Karpas-422 (cell line): ENCODE measurements at regions not wholly inside any gene's neighbourhood (a gene's known extent, or its start where the extent isn't known, plus 50 kb on each side); places are given as distances from the start of the nearest gene placed in this dataset.

Experiments
- DNase-seq: peaks from one replicate; pipeline ENCODE4 v3.0.0-alpha.2; 2015
- H2AFZ ChIP-seq: fragments of 200-600 bp; sonication (generic); 2 replicates; pipeline ENCODE4 v1.6.1; 2014; ENCODE audit warnings: antibody characterized with exemption, low read length, mixed read lengths
- H3K27ac ChIP-seq: fragments of 200-600 bp; sonication (generic); 2 replicates; pipeline ENCODE4 v1.5.1; 2014; ENCODE audit warnings: mild to moderate bottlenecking, low read length, moderate library complexity
- H3K27me3 ChIP-seq: fragments of 200-600 bp; sonication (generic); 2 replicates; pipeline ENCODE4 v1.6.1; 2014; ENCODE audit warnings: low read length, mixed read lengths
- H3K36me3 ChIP-seq: fragments of 200-600 bp; sonication (generic); 2 replicates; pipeline ENCODE4 v1.6.1; 2014; ENCODE audit warnings: low read length, mixed read lengths; ENCODE audit not compliant: insufficient read depth
- H3K4me1 ChIP-seq: fragments of 200-600 bp; sonication (generic); 2 replicates; pipeline ENCODE4 v1.6.1; 2014; ENCODE audit warnings: mild to moderate bottlenecking, low read length, mixed read lengths
- H3K4me2 ChIP-seq: fragments of 200-600 bp; sonication (generic); 2 replicates; pipeline ENCODE4 v1.6.1; 2014; ENCODE audit warnings: low read length, low read depth, mild to moderate bottlenecking; ENCODE audit not compliant: poor library complexity, severe bottlenecking
- H3K4me3 ChIP-seq: fragments of 200-600 bp; sonication (generic); 2 replicates; pipeline ENCODE4 v1.5.1; 2014; ENCODE audit warnings: mild to moderate bottlenecking, antibody characterized with exemption, low read length, mixed read lengths
- H3K79me2 ChIP-seq: fragments of 200-600 bp; sonication (generic); 2 replicates; pipeline ENCODE4 v1.6.1; 2014; ENCODE audit warnings: mild to moderate bottlenecking, low read length, mixed read lengths
- H3K9ac ChIP-seq: fragments of 200-600 bp; sonication (generic); 2 replicates; pipeline ENCODE4 v1.6.0; 2014; ENCODE audit warnings: low read length
- H3K9me2 ChIP-seq: fragments of 200-600 bp; sonication (generic), shearing (Covaris generic); replicated peaks from 2 replicates; pipeline ENCODE4 v1.6.0; 2014; ENCODE audit warnings: mild to moderate bottlenecking, low read length, moderate library complexity; ENCODE audit not compliant: insufficient read depth
- H3K9me3 ChIP-seq: fragments of 300-700, 200-600 bp; sonication (generic); 2 replicates; pipeline ENCODE4 v1.6.1; 2014; ENCODE audit warnings: low read length, mixed read lengths
- H4K20me1 ChIP-seq: fragments of 200-600 bp; sonication (generic); 2 replicates; pipeline ENCODE4 v1.6.1; 2014; ENCODE audit warnings: mild to moderate bottlenecking, antibody characterized with exemption, low read length, low read depth; ENCODE audit not compliant: insufficient read depth

- no peak overlapping the region for H3K27ac ChIP-seq
- no peaks in the 10 kb centered on the region for H3K27me3 ChIP-seq
- no peaks in the 10 kb centered on the region for H3K9me2 ChIP-seq
- no peaks in the 10 kb centered on the region for H3K36me3 ChIP-seq
- H3K79me2 ChIP-seq: no peaks in the 10 kb centered on the region
- no peak for DNase-seq
- H2AFZ ChIP-seq: no peak overlapping the region
- H3K9ac ChIP-seq: no peak overlapping the region
- H3K9me3 ChIP-seq: no peaks in the 10 kb centered on the region
- no peaks in the 10 kb centered on the region for H4K20me1 ChIP-seq
- H3K4me1 ChIP-seq: no peaks in the 10 kb centered on the region
- no peak overlapping the region for H3K4me3 ChIP-seq
- H3K4me2 ChIP-seq: no peak overlapping the region
Measured at GRCh38 chr20:22414305-22414742, 170.0 kb downstream of the FOXA2 start.

- no peaks in the 10 kb centered on the region for H3K9me2 ChIP-seq
- no peaks in the 10 kb centered on the region for H3K9me3 ChIP-seq
- no peak overlapping the region for H3K27ac ChIP-seq
- H3K36me3 ChIP-seq: no peaks in the 10 kb centered on the region
- H3K4me1 ChIP-seq: no peaks in the 10 kb centered on the region
- H3K4me2 ChIP-seq: no peak overlapping the region
- no peaks in the 10 kb centered on the region for H3K79me2 ChIP-seq
- no peaks in the 10 kb centered on the region for H4K20me1 ChIP-seq
- H3K27me3 ChIP-seq: no peaks in the 10 kb centered on the region
- no peak overlapping the region for H3K9ac ChIP-seq
- DNase-seq: no peak
- H3K4me3 ChIP-seq: no peak overlapping the region
- no peak overlapping the region for H2AFZ ChIP-seq
Measured at GRCh38 chr20:22412977-22413868, 171.1 kb downstream of the FOXA2 start.

DNA sequence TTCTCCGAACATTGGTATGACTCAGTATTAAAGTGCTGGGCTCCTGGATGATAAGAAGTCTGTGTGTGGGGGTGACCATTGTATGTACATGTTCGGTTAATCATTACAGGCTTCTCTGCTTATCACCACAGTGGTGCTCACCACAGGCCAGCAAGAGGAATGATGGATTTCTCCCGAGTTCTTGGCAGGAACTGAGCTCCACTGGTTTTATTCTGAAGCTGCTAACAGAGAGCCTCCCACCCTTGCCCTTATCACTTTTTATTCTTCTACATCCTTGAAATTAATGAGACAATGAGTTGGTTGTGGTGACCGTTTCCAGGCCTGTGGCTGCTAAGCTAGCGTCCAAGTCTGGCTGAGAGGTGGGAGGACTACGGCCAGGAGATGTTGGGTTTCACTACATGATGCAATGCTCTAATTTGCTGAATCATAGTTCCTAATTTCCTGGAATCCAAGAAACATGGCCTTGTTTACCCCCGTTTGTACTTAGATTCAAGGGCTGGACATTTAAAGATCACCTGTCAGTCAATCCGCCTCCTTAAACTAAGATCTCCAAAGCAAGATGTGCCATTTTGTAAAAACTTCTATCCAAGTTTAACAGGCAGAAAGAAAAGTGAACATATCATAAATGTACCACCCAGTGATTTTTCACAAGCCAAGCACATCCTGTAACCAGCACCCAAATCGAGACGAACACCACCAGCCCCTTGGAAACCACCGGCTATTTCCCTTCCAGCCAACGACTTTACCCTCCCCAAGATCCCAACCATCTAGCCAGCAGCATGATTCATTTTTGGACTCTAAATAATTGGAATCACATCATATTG, 172.5 kb downstream of the FOXA2 start:
- Histone ChIP-seq H3K36me3 (no peaks in the 10 kb centered on the region), H4K20me1 (no peaks in the 10 kb centered on the region), H3K27ac (no peak overlapping the region), H3K9me3 (no peaks in the 10 kb centered on the region), H2AFZ (no peak overlapping the region), H3K79me2 (no peaks in the 10 kb centered on the region), H3K4me1 (no peaks in the 10 kb centered on the region), H3K9ac (no peak overlapping the region), H3K4me3 (no peak overlapping the region), H3K4me2 (no peak overlapping the region), H3K9me2 (no peaks in the 10 kb centered on the region), H3K27me3 (no peaks in the 10 kb centered on the region)
- DNase-seq: no peak

DNA sequence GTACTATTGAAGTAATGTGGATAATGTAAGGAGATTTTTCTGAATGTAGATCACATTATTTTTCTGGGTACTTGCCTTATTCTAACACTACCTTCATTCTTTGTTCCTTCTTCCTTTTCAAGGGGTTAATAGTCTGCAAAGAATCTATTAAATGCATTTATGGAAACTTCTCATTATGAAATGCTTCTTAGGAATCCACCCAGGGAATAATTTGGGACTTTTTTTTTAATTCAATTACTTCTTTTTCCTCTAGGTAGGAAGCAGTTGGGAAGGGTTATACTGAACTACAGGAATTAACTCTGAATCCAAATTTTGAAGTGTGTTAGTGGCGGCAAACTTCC, 173.1 kb downstream of the FOXA2 start:
- H4K20me1 ChIP-seq: no peaks in the 10 kb centered on the region
- no peak overlapping the region for H2AFZ ChIP-seq
- no peak overlapping the region for H3K27ac ChIP-seq
- no peaks in the 10 kb centered on the region for H3K9me3 ChIP-seq
- H3K9ac ChIP-seq: no peak overlapping the region
- no peaks in the 10 kb centered on the region for H3K9me2 ChIP-seq
- H3K79me2 ChIP-seq: no peaks in the 10 kb centered on the region
- DNase-seq: no peak
- H3K4me3 ChIP-seq: no peak overlapping the region
- no peak overlapping the region for H3K4me2 ChIP-seq
- H3K27me3 ChIP-seq: no peaks in the 10 kb centered on the region
- H3K4me1 ChIP-seq: no peaks in the 10 kb centered on the region
- no peaks in the 10 kb centered on the region for H3K36me3 ChIP-seq

- H3K9ac ChIP-seq: no peak overlapping the region
- H3K9me3 ChIP-seq: no peaks in the 10 kb centered on the region
- H4K20me1 ChIP-seq: no peaks in the 10 kb centered on the region
- no peaks in the 10 kb centered on the region for H3K79me2 ChIP-seq
- no peak for DNase-seq
- no peaks in the 10 kb centered on the region for H3K4me1 ChIP-seq
- no peak overlapping the region for H3K27ac ChIP-seq
- no peak overlapping the region for H3K4me2 ChIP-seq
- no peak overlapping the region for H2AFZ ChIP-seq
- H3K27me3 ChIP-seq: no peaks in the 10 kb centered on the region
- H3K36me3 ChIP-seq: no peaks in the 10 kb centered on the region
- H3K9me2 ChIP-seq: no peaks in the 10 kb centered on the region
- no peak overlapping the region for H3K4me3 ChIP-seq
Measured at GRCh38 chr20:22410556-22411130, 173.7 kb downstream of the FOXA2 start.

DNA sequence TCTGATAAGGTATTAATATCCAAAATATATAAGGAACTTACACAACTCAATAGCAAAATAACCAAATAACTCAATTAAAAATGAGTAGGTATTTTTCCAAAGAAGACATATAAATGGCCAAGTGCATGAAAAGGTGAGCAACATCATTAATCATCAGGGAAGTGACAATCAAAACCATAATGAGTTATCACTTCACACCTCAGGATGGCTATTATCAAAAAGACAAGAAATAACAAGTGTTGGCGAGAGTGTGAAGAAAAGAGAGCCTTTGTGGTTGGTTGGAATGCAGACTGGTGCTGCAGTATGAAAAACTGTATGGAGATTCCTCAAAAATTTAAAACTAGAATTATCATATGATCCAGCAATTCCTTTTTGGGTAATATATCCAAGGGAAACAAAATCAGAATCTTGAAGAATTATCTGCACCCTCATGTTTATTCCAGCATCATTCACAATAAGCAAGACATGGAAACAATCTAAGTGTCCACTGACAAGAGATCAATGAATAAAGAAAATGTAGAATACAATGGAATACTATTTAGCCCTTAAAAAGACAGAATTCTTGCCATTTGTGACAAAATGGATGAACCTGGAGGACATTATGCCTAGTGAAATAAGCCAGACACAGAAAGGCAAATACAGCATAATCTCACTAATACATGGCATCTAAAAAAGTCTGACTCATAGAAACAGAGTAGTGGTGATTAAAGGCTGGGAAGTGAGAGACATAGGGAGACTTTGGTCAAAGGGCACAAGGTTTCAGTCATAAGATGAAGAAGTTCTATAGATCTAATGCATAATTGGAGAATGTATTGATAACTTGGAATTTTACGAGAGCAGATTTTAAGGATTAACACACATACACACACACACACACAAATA, 175.6 kb downstream of the FOXA2 start:
- H3K9ac ChIP-seq: no peak overlapping the region
- H3K4me1 ChIP-seq: no peaks in the 10 kb centered on the region
- no peaks in the 10 kb centered on the region for H3K27me3 ChIP-seq
- no peak overlapping the region for H3K27ac ChIP-seq
- no peaks in the 10 kb centered on the region for H3K79me2 ChIP-seq
- H3K4me3 ChIP-seq: no peak overlapping the region
- no peak for DNase-seq
- H3K9me3 ChIP-seq: no peaks in the 10 kb centered on the region
- H3K4me2 ChIP-seq: no peak overlapping the region
- no peaks in the 10 kb centered on the region for H3K9me2 ChIP-seq
- H3K36me3 ChIP-seq: no peaks in the 10 kb centered on the region
- no peaks in the 10 kb centered on the region for H4K20me1 ChIP-seq
- no peak overlapping the region for H2AFZ ChIP-seq

- Histone ChIP-seq H3K9ac (no peak overlapping the region), H3K36me3 (no peaks in the 10 kb centered on the region), H3K4me1 (no peaks in the 10 kb centered on the region), H3K79me2 (no peaks in the 10 kb centered on the region), H3K27me3 (no peaks in the 10 kb centered on the region), H3K9me3 (no peaks in the 10 kb centered on the region), H4K20me1 (no peaks in the 10 kb centered on the region), H3K4me2 (no peak overlapping the region), H2AFZ (no peak overlapping the region), H3K4me3 (no peak overlapping the region), H3K27ac (no peak overlapping the region), H3K9me2 (no peaks in the 10 kb centered on the region)
- DNase-seq: no peak
Measured at GRCh38 chr20:22407237-22408193, 176.9 kb downstream of the FOXA2 start.
